ENCODE measurements at regions not wholly inside any gene's neighbourhood (a gene's known extent, or its start where the extent isn't known, plus 50 kb on each side); places are given as distances from the start of the nearest gene placed in this dataset.
"Not testable (repeated sequence)": the region's sequence is repeated elsewhere in the genome, so short reads cannot be mapped to it uniquely, and the experiment has no call there.

DNA sequence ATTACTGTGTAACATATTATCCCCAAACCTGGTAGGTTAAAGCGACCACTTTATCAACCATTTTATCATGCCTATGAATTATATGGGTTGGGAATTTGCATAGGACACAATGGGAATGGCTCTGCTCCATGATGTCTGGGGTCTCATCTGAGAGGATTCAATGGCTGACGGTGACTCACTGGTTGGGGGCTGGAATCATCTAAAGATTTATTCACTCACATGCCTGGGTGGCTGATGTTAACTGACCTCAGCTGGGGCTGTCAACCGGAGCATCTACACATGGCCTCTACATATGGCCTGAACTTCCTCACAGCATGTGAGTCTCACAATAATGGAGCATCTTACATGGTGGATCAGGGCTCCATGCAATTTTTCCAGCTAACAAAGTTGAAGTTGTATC, 313.1 kb upstream of the PPP2R3A start:
- Histone ChIP-seq H3K36me3 (ENCODE audit: insufficient read depth, low read length) (no peaks in the 10 kb centered on the region), H3F3A (ENCODE audit: low read depth) (no peaks in the 10 kb centered on the region), H3K4me1 (ENCODE audit: insufficient read depth, low read length, poor library complexity, severe bottlenecking) (no peaks in the 10 kb centered on the region), H3K9me3 (ENCODE audit: insufficient read depth, low read depth, low read length) (no peaks in the 10 kb centered on the region; the same call in 1 of the 2 replicates), H3K27me3 (ENCODE audit: insufficient read depth, low read length, poor library complexity, severe bottlenecking) (no peaks in the 10 kb centered on the region), H2AFZ (ENCODE audit: low read length) (no peak overlapping the region), H3K4me2 (ENCODE audit: low read depth, low read length, poor library complexity, severe bottlenecking) (no peak overlapping the region), H3K79me2 (ENCODE audit: insufficient read depth, low read length) (no peaks in the 10 kb centered on the region), H4K20me1 (ENCODE audit: insufficient read depth, low read length, poor library complexity, severe bottlenecking) (no peaks in the 10 kb centered on the region), H3K9ac (ENCODE audit: low read depth, low read length, poor library complexity, severe bottlenecking) (no peak overlapping the region), H3K9me2 (replicated peaks; ENCODE audit: low read depth, low read length) (no peaks in the 10 kb centered on the region), H3K4me3 (ENCODE audit: low read length, poor library complexity, severe bottlenecking) (no peak overlapping the region)
- TF ChIP-seq, protein P1, sequence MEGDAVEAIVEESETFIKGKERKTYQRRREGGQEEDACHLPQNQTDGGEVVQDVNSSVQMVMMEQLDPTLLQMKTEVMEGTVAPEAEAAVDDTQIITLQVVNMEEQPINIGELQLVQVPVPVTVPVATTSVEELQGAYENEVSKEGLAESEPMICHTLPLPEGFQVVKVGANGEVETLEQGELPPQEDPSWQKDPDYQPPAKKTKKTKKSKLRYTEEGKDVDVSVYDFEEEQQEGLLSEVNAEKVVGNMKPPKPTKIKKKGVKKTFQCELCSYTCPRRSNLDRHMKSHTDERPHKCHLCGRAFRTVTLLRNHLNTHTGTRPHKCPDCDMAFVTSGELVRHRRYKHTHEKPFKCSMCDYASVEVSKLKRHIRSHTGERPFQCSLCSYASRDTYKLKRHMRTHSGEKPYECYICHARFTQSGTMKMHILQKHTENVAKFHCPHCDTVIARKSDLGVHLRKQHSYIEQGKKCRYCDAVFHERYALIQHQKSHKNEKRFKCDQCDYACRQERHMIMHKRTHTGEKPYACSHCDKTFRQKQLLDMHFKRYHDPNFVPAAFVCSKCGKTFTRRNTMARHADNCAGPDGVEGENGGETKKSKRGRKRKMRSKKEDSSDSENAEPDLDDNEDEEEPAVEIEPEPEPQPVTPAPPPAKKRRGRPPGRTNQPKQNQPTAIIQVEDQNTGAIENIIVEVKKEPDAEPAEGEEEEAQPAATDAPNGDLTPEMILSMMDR (conservative IDR thresholded peaks at IDR 0.05; ENCODE audit: low read length) = no peak
- TF ChIP-seq EZH2phosphoT487 (IDR thresholded peaks at IDR 0.05; ENCODE audit: borderline replicate concordance) = no peak

DNA sequence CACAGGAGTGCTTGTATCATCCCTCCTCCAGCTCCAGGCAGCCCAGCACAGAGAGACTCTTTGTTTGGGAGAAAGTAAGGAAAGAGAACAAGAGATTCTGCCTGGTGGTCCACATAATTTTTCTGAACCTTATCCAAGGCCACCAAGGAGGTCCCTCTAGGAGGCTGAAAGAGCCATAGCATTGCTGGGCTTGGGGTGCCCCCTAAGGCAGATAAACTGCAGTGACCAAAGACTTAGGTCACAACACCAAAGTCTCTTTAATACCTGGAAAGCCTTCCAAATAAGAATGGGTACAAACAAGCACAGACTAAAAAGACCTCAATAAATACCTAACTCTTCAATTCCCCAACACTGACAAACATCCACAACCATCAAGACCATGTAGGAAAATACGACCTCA, 310.2 kb upstream of the PPP2R3A start:
- Histone ChIP-seq H3K27me3 (ENCODE audit: insufficient read depth, low read length, poor library complexity, severe bottlenecking) (no peaks in the 10 kb centered on the region), H3K4me1 (ENCODE audit: insufficient read depth, low read length, poor library complexity, severe bottlenecking) (no peaks in the 10 kb centered on the region), H3F3A (ENCODE audit: low read depth) (no peaks in the 10 kb centered on the region), H3K4me2 (ENCODE audit: low read depth, low read length, poor library complexity, severe bottlenecking) (no peak overlapping the region), H3K4me3 (ENCODE audit: low read length, poor library complexity, severe bottlenecking) (no peak overlapping the region), H3K9ac (ENCODE audit: low read depth, low read length, poor library complexity, severe bottlenecking) (no peak overlapping the region), H2AFZ (ENCODE audit: low read length) (no peak overlapping the region), H3K9me2 (replicated peaks; ENCODE audit: low read depth, low read length) (no peaks in the 10 kb centered on the region), H3K36me3 (ENCODE audit: insufficient read depth, low read length) (no peaks in the 10 kb centered on the region), H3K79me2 (ENCODE audit: insufficient read depth, low read length) (no peaks in the 10 kb centered on the region), H4K20me1 (ENCODE audit: insufficient read depth, low read length, poor library complexity, severe bottlenecking) (no peaks in the 10 kb centered on the region), H3K9me3 (ENCODE audit: insufficient read depth, low read depth, low read length) (no peaks in the 10 kb centered on the region)
- TF ChIP-seq, protein P1 (conservative IDR thresholded peaks at IDR 0.05; ENCODE audit: low read length) = no peak
- no peak for TF ChIP-seq EZH2phosphoT487 (IDR thresholded peaks at IDR 0.05; ENCODE audit: borderline replicate concordance)

DNA sequence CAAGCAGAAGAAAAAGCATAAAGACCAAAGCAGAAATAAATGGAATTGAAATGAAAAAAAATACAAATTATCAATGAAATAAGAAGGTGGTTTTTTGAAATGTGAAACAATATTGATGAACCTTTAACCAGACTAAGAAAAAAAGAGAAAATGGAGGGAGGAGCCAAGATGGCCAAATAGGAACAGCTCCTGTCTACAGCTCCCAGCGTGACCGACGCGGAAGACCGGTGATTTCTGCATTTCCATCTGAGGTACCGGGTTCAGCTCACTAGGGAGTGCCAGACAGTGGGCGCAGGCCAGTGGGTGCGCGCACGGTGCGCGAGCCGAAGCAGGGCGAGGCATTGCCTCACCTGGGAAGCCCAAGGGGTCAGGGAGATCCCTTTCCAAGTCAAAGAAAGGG, 307.1 kb upstream of the PPP2R3A start:
- H3K4me1 ChIP-seq (ENCODE audit: insufficient read depth, low read length, poor library complexity, severe bottlenecking); H3K4me3 ChIP-seq (ENCODE audit: low read length, poor library complexity, severe bottlenecking); H3K27me3 ChIP-seq (ENCODE audit: insufficient read depth, low read length, poor library complexity, severe bottlenecking); H3K4me2 ChIP-seq (ENCODE audit: low read depth, low read length, poor library complexity, severe bottlenecking); H2AFZ ChIP-seq (ENCODE audit: low read length); H3K79me2 ChIP-seq (ENCODE audit: insufficient read depth, low read length); H3F3A ChIP-seq (ENCODE audit: low read depth); H3K9me2 ChIP-seq (replicated peaks; ENCODE audit: low read depth, low read length); H3K9ac ChIP-seq (ENCODE audit: low read depth, low read length, poor library complexity, severe bottlenecking); H3K9me3 ChIP-seq (ENCODE audit: insufficient read depth, low read depth, low read length); H4K20me1 ChIP-seq (ENCODE audit: insufficient read depth, low read length, poor library complexity, severe bottlenecking); H3K36me3 ChIP-seq (ENCODE audit: insufficient read depth, low read length): not testable (repeated sequence)

DNA sequence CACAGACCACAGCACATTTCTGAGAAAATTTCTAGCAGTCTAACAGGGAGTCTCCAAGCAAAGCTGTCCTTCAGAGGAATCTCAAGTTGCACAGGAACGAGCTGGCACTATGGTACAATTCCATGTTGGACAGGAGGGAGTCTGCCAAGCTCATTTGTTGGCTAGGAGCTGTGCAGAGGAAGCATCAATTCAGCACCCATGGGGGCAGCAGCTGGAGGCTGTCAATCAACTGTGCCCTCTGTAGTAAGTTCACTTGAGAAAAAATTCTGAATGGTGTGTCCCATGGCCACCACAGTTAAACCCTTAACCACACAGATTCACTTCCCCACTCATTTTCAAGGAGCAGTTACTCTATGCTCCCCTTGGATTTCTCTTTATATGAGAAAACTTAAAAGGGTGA, 298.5 kb upstream of the PPP2R3A start:
- Histone ChIP-seq H3K9me2 (replicated peaks; ENCODE audit: low read depth, low read length) (no peaks in the 10 kb centered on the region), H3K79me2 (ENCODE audit: insufficient read depth, low read length) (no peaks in the 10 kb centered on the region), H3K4me2 (ENCODE audit: low read depth, low read length, poor library complexity, severe bottlenecking) (no peak overlapping the region), H3F3A (ENCODE audit: low read depth) (no peaks in the 10 kb centered on the region), H3K36me3 (ENCODE audit: insufficient read depth, low read length) (no peaks in the 10 kb centered on the region), H2AFZ (ENCODE audit: low read length) (no peak overlapping the region), H4K20me1 (ENCODE audit: insufficient read depth, low read length, poor library complexity, severe bottlenecking) (no peaks in the 10 kb centered on the region), H3K9me3 (ENCODE audit: insufficient read depth, low read depth, low read length) (no peaks in the 10 kb centered on the region), H3K4me3 (ENCODE audit: low read length, poor library complexity, severe bottlenecking) (no peak overlapping the region), H3K27me3 (ENCODE audit: insufficient read depth, low read length, poor library complexity, severe bottlenecking) (no peaks in the 10 kb centered on the region), H3K4me1 (ENCODE audit: insufficient read depth, low read length, poor library complexity, severe bottlenecking) (no peaks in the 10 kb centered on the region), H3K9ac (ENCODE audit: low read depth, low read length, poor library complexity, severe bottlenecking) (no peak overlapping the region)
- TF ChIP-seq, protein P1 (conservative IDR thresholded peaks at IDR 0.05; ENCODE audit: low read length) = no peak
- no peak for TF ChIP-seq EZH2phosphoT487 (IDR thresholded peaks at IDR 0.05; ENCODE audit: borderline replicate concordance)

Data from Loucy (cell line).